Neutrophil (primary cell): ENCODE measurements at regions not wholly inside any gene's neighbourhood (a gene's known extent, or its start where the extent isn't known, plus 50 kb on each side); places are given as distances from the start of the nearest gene placed in this dataset.
"Not testable (repeated sequence)": the region's sequence is repeated elsewhere in the genome, so short reads cannot be mapped to it uniquely, and the experiment has no call there.

Experiments
- H3K27ac ChIP-seq: fragments of 200-600 bp; sonication (generic); 2 replicates; pipeline ENCODE4 v1.5.1; 2016; ENCODE audit warnings: mild to moderate bottlenecking, moderate library complexity
- H3K27me3 ChIP-seq: fragments of 200-600 bp; sonication (generic); 2 replicates; pipeline ENCODE4 v1.6.0; 2016; ENCODE audit warnings: mild to moderate bottlenecking
- H3K36me3 ChIP-seq: fragments of 200-600 bp; sonication (generic); 2 replicates; pipeline ENCODE4 v1.5.1; 2017
- H3K4me1 ChIP-seq, 2 experiments: fragments of 200-600 bp in 1 of 2; sonication (generic) in 1 of 2; 1 replicate in 1 of 2; 2 replicates in 1 of 2; pipeline versions ENCODE4 v1.5.1 to v1.6.1; 2013 to 2016; ENCODE audit warnings: low read depth in 1 of 2, low read length in 1 of 2, mild to moderate bottlenecking in 1 of 2, moderate library complexity in 1 of 2; ENCODE audit not compliant: control insufficient read depth in 1 of 2, insufficient read depth in 1 of 2
- H3K4me3 ChIP-seq, 2 experiments: fragments of 200-600 bp in 1 of 2; sonication (generic) in 1 of 2; 1 replicate in 1 of 2; 2 replicates in 1 of 2; pipeline ENCODE4 v1.5.1; 2013 to 2016; ENCODE audit warnings: low read depth in 1 of 2, low read length in 1 of 2, mild to moderate bottlenecking in 1 of 2, moderate library complexity in 1 of 2
- H3K9me3 ChIP-seq: fragments of 200-600 bp; sonication (generic); 2 replicates; pipeline ENCODE4 v1.5.1; 2016
- TF ChIP-seq, protein P1 (sequence below): fragments of 200-600 bp; sonication (generic); IDR thresholded peaks from 2 replicates; pipeline ENCODE4 v1.5.1; 2016; ENCODE audit warnings: antibody characterized with exemption

DNA sequence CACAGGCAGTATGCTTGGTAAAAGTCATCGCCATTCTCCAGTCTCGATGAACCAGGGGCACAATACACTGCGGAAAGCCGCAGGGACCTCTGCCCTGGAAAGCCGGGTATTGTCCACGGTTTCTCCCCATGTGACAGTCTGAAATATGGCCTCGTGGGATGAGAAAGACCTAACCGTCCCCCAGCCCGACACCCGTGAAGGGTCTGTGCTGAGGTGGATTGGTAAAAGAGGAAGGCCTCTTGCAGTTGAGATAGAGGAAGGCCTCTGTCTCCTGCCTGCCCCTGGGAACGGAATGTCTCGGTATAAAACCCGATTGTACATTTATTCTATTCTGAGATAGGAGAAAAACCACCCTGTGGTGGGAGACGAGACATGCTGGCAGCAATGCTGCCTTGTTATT is 149.1 kb downstream of the TMEM121 start:
- H3K4me3 ChIP-seq, H3K27ac ChIP-seq, H3K36me3 ChIP-seq, H3K9me3 ChIP-seq, H3K27me3 ChIP-seq, H3K4me1 ChIP-seq: not testable (repeated sequence)

DNA sequence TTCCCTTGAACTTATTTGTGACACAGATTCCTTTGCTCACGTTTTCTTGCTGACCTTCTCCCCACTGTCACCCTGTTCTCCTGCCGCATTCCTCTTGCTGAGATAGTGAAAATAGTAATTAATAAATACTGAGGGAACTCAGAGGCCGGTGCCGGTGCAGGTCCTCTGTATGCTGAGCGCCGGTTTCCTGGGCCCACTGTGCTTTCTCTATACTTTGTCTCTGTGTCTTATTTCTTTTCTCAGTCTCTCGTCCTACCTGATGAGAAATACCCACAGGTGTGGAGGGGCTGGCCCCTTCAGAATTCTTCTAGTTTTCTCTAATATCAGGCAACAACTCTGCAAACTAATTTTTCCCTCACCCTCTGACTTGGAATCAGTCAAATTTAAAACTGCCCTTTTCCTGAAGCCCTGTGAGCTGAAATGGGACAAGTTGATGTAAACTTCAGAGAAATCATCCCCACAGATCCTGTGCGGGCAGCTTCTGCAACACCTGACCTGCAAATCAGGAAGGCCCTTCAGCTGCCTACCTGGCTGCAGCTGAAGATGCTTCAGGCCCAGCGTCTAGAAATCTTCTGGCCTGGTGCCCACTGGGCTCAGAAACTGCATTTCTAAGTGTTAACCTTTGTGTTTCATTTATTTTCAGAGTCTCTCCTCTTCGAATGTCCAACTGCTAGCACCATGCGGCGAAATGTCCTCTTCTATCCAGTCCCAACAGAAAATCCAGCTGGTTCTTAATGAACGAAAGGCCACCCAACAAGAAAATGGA is 149.7 kb downstream of the TMEM121 start:
- H3K27ac ChIP-seq, H3K27me3 ChIP-seq: not testable (repeated sequence)

DNA sequence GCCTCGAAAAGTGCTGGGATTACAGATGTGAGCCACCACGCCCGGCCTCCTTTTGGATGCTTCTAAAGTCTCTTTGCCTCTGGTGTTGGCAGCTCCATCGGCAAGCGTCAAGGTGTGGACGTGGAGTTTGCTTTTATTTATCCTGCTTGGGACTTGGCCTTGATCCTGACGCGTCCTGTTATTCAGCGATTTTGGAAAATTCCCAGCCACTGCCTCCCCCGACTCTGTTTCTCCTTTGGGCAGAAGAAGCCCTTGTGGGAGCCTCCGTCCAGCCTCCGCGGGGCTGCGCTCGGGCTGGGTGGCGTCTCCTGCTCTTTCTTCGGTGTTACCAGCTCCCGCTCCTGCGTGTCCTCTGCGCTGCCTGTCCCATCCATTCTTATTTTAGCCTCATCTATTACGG is 151.7 kb downstream of the TMEM121 start:
- not testable (repeated sequence) for H3K36me3 ChIP-seq, H3K4me1 ChIP-seq, H3K4me3 ChIP-seq, H3K27ac ChIP-seq, H3K9me3 ChIP-seq
- peaks cover 13% of the 10 kb centered on the region for H3K27me3 ChIP-seq

More for the DNA sequence above, 149.7 kb downstream of the TMEM121 start:
- H3K4me1 ChIP-seq, H3K4me3 ChIP-seq, H3K9me3 ChIP-seq, H3K36me3 ChIP-seq: not testable (repeated sequence)

DNA sequence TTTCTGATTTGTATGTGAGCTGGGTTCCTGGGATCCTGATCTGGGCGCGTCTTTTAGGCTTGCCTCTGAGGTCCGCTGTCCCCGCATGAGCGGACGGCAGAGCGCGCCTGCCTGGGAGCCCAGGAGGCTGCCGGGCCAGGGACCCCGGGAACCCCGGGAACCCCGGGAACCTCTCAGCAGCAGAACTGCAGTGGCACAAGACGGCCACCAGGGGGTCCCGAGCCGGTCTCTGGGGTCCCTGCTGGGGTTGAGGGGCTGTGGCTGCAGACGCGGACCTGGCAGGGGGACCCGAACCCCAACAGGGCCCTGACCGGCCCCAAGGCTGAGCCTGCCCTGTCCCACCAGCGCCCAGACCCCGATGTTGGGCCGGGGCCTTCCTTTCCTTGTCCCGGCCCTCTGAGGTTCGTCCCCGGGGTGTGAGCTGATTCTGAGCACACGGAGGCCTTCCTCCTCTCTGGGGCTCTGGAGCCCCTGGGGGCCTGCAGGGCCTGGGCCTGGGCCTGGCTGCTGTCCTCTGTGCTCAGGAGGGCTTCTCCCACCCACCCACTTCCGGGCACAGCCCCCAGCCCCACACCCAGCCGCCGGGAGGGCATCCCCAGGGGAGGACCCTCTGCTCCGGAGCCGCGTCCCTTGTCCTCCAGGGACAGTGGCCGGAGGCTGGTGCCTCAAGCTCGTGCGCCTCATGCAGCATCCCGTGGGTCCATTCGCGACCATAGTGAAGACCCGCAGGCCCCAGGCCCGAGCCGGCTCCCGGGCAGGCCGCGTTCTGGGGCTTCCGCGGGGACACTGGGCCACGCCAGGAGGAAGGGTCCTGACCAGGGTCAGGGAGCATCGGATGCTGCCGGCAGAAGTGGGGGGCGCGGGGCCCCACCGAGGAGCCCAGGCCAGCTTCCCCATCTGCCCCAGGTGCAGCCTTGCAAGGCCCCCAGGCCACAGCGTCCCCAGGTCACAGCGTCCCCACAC is 152.9 kb downstream of the TMEM121 start:
- H3K4me3 ChIP-seq, H3K4me1 ChIP-seq, H3K9me3 ChIP-seq, H3K27ac ChIP-seq, H3K36me3 ChIP-seq: not testable (repeated sequence)
- peaks cover 13% of the 10 kb centered on the region for H3K27me3 ChIP-seq

DNA sequence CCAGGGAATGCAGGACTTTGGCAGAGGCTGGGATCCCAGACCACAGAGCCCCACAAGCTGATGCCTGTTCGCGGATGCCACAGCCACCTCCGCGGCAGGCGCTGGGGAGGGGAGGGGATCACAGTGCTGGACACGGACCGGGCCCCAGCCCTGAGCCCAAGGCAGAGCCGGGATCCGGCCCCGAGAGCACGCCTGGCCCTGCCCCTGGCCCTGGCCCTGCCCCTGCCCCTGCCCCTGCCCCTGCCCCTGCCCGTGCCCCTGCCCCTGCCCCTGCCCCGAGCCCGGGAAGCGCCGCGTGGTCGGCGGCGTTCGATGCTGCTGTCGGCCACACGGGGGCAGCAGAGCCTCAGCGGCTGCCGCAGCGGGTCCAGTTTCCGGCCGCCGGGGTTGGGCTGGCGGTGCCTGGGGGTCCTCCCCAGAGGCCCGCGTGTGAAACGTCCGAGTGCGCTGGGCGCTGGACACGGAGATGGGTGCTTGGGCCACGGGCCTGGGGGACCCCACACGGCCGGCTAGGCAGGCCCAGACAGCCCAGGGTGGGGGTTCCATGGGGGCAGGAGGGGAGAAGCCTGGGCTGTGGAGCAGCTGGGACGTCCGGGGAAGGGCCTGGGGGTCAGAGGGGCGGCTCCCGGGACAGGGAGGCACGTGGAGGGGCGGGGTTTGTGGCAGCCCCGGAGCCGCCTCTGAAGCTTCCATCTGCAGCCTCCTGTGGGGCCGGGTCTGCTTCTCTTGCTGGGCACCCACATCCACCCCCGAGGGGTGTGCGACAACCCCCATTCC is 153.8 kb downstream of the TMEM121 start:
- H3K4me1 ChIP-seq, H3K9me3 ChIP-seq, H3K4me3 ChIP-seq, H3K27ac ChIP-seq, H3K36me3 ChIP-seq: not testable (repeated sequence)
- peaks cover 13% of the 10 kb centered on the region for H3K27me3 ChIP-seq

DNA sequence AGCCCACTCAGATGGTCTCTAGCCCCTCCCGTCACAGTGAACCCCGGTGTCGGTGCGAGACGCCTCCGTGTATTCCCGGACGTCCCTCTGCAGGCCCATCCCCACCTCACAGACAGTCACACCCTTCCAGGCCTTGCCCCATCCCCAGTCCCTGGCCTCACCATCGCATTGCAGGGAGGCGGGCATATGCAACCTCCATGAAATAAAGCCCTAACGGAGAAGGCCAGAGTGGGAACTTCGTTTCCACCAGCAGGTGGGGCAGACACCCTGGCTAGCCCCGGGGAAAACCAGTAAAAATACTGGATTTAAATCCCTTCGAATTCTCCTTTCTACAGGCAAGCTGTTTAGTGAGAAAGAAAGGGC is 154.3 kb downstream of the TMEM121 start:
- H3K27me3 ChIP-seq: peaks cover 13% of the 10 kb centered on the region
- not testable (repeated sequence) for H3K27ac ChIP-seq, H3K36me3 ChIP-seq, H3K9me3 ChIP-seq, H3K4me3 ChIP-seq, H3K4me1 ChIP-seq

DNA sequence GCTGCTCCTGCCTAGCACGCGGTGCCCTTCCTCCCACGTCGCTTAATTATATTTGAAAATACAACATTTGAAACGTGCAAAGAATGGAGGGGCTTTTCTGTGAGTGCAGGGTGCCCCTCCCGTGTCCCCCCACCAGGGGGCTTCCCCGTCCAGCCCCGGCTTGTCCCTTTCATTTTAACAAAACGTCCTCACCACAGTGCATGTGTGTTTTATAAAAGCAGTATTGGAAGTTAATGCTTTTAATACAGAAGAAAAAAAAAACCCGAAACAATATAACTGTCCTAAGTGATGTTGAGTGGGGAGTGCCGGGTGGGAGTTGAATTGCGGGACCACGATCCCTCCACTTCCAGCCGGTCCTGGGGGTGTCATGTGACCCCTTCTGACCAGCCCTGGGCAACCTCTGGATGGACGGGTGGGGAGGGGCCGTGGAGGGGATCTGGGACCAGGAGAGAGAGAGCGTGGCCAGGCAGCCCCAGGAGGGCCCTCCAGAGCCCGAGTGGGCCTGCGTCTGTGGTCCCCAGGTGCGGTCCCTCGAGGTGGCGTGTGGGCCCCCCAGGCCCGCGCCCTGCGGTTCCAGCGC is 155.3 kb downstream of the TMEM121 start:
- not testable (repeated sequence) for H3K9me3 ChIP-seq, H3K4me3 ChIP-seq, H3K4me1 ChIP-seq, H3K36me3 ChIP-seq, H3K27ac ChIP-seq
- peaks cover 13% of the 10 kb centered on the region for H3K27me3 ChIP-seq

DNA sequence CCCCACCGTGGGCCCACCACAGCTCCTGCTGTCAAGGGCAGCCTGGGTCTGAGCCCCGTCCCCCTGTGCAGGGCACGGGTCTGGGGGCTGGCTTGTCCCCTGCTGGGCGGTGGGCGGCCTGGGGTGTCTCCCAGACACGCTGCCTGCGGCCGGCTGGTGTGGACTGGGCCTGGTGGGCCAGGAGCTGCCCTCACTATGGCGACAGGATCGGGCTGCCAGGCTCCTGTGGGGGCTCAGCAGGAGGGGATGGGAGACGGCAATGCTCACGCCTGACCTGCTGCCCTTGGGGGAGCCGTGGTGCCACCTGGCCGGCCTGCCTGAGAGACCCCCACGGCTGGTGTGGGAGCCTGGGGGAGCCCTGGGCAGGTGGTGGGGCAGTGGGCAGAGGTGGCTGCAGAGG is 156.1 kb downstream of the TMEM121 start:
- H3K4me1 ChIP-seq, H3K4me3 ChIP-seq, H3K27ac ChIP-seq, H3K9me3 ChIP-seq, H3K36me3 ChIP-seq: not testable (repeated sequence)
- H3K27me3 ChIP-seq: peaks cover 13% of the 10 kb centered on the region

DNA sequence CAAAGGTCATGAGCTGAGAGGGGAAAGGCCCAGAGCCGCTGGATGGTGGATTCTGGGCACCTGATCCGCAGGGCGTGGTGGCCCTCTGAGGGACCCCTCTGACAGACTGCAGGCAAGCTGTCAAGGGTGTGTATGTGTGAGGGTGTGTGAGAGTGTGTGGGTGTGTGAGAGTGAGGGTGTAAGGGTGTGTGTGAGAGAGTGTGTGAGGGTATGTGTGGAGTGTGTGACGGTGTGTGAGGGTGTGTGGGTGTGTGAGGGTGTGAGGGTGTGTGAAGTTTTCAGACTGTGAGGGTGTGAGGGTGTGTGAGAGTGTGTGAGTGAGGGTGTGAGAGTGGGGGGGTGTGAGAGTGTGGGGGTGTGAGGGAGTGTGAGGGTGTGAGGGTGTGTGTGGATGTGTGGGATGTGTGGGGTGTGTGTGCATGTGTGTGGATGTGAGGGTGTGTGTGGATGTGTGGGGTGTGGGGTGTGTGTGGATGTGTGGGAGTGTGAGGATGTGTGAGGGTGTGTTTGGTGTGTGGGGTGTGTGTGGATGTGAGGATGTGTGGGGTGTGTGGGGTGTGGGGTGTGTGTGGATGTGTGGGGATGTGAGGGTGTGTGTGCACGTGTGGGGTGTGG is 156.7 kb downstream of the TMEM121 start:
- TF ChIP-seq, protein P1, sequence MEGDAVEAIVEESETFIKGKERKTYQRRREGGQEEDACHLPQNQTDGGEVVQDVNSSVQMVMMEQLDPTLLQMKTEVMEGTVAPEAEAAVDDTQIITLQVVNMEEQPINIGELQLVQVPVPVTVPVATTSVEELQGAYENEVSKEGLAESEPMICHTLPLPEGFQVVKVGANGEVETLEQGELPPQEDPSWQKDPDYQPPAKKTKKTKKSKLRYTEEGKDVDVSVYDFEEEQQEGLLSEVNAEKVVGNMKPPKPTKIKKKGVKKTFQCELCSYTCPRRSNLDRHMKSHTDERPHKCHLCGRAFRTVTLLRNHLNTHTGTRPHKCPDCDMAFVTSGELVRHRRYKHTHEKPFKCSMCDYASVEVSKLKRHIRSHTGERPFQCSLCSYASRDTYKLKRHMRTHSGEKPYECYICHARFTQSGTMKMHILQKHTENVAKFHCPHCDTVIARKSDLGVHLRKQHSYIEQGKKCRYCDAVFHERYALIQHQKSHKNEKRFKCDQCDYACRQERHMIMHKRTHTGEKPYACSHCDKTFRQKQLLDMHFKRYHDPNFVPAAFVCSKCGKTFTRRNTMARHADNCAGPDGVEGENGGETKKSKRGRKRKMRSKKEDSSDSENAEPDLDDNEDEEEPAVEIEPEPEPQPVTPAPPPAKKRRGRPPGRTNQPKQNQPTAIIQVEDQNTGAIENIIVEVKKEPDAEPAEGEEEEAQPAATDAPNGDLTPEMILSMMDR: no peak
- no peaks in the 10 kb centered on the region for H3K36me3 ChIP-seq
- no peaks in the 10 kb centered on the region for H3K4me1 ChIP-seq
- no peak overlapping the region for H3K27ac ChIP-seq
- H3K27me3 ChIP-seq: peaks cover 13% of the 10 kb centered on the region
- no peaks in the 10 kb centered on the region for H3K9me3 ChIP-seq
- H3K4me3 ChIP-seq: no peak overlapping the region

DNA sequence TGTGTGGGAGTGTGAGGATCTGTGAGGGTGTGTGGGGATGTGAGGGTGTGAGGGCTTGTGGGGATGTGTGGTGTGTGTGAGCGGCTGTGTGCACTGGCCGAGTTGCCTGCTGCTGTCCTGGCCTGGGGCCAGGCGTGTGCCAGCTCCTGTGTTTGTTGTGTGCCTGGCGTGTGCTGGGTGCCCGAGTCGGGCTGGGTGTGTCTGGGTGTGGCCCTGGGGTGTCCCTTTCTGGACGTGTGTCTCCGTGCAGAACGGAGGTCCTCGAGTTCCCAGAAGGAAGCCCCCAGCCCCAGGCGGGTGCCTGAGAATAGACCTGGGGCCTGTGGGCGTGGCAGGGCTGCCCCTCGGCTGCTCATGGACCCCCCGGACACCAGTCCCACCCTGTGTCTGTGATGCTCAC is 157.7 kb downstream of the TMEM121 start:
- not testable (repeated sequence) for H3K4me1 ChIP-seq, H3K4me3 ChIP-seq, H3K36me3 ChIP-seq, H3K27ac ChIP-seq, H3K9me3 ChIP-seq
- peaks cover 13% of the 10 kb centered on the region for H3K27me3 ChIP-seq

DNA sequence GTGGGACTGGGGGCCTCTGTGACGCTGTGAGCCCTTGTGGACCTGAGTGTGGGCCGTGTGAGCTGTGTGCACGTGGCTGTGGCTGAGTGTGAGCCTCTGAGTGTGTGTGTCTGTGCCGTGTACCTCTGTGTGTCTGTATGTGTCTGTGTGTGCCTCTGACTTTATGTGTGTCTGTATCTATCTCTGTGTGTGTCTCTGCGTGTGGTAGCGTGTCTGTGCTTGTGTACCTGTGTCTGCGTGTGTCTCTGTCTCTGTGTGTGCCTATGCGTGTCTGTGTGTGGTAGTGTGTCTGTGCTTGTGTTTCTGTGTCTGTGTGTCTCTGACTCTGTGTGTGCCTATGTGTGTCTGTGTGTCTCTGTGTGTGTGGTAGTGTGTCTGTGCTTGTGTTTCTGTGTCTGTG is 158.2 kb downstream of the TMEM121 start:
- H3K27me3 ChIP-seq: peaks cover 13% of the 10 kb centered on the region
- not testable (repeated sequence) for H3K9me3 ChIP-seq, H3K36me3 ChIP-seq, H3K4me3 ChIP-seq, H3K4me1 ChIP-seq, H3K27ac ChIP-seq
